CD14-positive monocyte (primary cell): ENCODE measurements at regions not wholly inside any gene's neighbourhood (a gene's known extent, or its start where the extent isn't known, plus 50 kb on each side); places are given as distances from the start of the nearest gene placed in this dataset.

Experiments used
- DNase-seq, 3 donors: peaks; one replicate each; pipeline ENCODE4 v3.0.0-alpha.2; 2011 to 2022
- H2AFZ ChIP-seq: 2 replicates; pipeline ENCODE4 v1.6.0; 2012; ENCODE audit warnings: mild to moderate bottlenecking, low read depth, low read length, inconsistent platforms; ENCODE audit not compliant: insufficient read depth, poor library complexity, severe bottlenecking
- H3K27ac ChIP-seq, 2 donors: 1 replicate in 1 of 2; 2 replicates in 1 of 2; pipeline ENCODE4 v1.5.1; 2012 to 2013; ENCODE audit warnings: low read length in 2 of 2, control low read depth in 1 of 2, inconsistent platforms in 1 of 2, low read depth in 1 of 2, mild to moderate bottlenecking in 1 of 2
- H3K27me3 ChIP-seq, 2 donors: one replicate each; pipeline versions ENCODE4 v1.6.0 to v1.6.1; 2011 to 2013; ENCODE audit warnings: low read length in 2 of 2; ENCODE audit not compliant: control insufficient read depth in 2 of 2, insufficient read depth in 2 of 2
- H3K36me3 ChIP-seq, 2 donors: replicated peaks in 1 of 2; 1 replicate in 1 of 2; 2 replicates in 1 of 2; pipeline versions ENCODE4 v1.5.1 to v1.6.1; 2012 to 2013; ENCODE audit warnings: low read length in 2 of 2, control low read depth in 1 of 2, inconsistent platforms in 1 of 2, mild to moderate bottlenecking in 1 of 2; ENCODE audit not compliant: insufficient read depth in 2 of 2, control insufficient read depth in 1 of 2
- H3K4me1 ChIP-seq, 2 donors: 1 replicate in 1 of 2; 2 replicates in 1 of 2; pipeline versions ENCODE4 v1.5.1 to v1.6.1; 2012 to 2013; ENCODE audit warnings: low read length in 2 of 2, control low read depth in 1 of 2, inconsistent platforms in 1 of 2, mild to moderate bottlenecking in 1 of 2, moderate library complexity in 1 of 2; ENCODE audit not compliant: insufficient read depth in 2 of 2, control insufficient read depth in 1 of 2
- H3K4me2 ChIP-seq: replicated peaks from 2 replicates; pipeline ENCODE3; 2012; ENCODE audit warnings: low read length, moderate library complexity, mild to moderate bottlenecking; ENCODE audit not compliant: poor library complexity, severe bottlenecking; ENCODE audit errors: extremely low read depth
- H3K4me3 ChIP-seq, 3 experiments: fragments of 200-600 bp in 1 of 3; sonication (generic) in 1 of 3; replicated peaks in 1 of 3; 1 replicate in 2 of 3; 2 replicates in 1 of 3; pipeline ENCODE4 v1.5.1; 2011 to 2013; ENCODE audit warnings: low read length in 3 of 3, mild to moderate bottlenecking in 3 of 3, control low read depth in 2 of 3, low read depth in 2 of 3, inconsistent platforms in 1 of 3, moderate library complexity in 1 of 3
- H3K79me2 ChIP-seq: 2 replicates; pipeline ENCODE4 v1.6.0; 2012; ENCODE audit warnings: mild to moderate bottlenecking, control low read depth, inconsistent platforms, low read length, moderate library complexity; ENCODE audit not compliant: insufficient read depth
- H3K9ac ChIP-seq: 2 replicates; pipeline ENCODE4 v1.6.0; 2017; ENCODE audit warnings: low read length, mild to moderate bottlenecking; ENCODE audit not compliant: insufficient read depth, poor library complexity, severe bottlenecking
- H3K9me3 ChIP-seq, 2 donors: replicated peaks in 1 of 2; 1 replicate in 1 of 2; 2 replicates in 1 of 2; pipeline versions ENCODE4 v1.5.1 to v1.6.1; 2012 to 2013; ENCODE audit warnings: low read length in 2 of 2, control low read depth in 1 of 2; ENCODE audit not compliant: control insufficient read depth in 1 of 2, insufficient read depth in 1 of 2
- H4K20me1 ChIP-seq: 2 replicates; pipeline ENCODE4 v1.6.0; 2012; ENCODE audit warnings: mild to moderate bottlenecking, low read length, control low read depth, moderate library complexity; ENCODE audit not compliant: insufficient read depth
- H3K27ac Mint-ChIP-seq, 7 donors: one replicate each; pipeline ENCODE4 v1.8.0; 2020; ENCODE audit warnings: mild to moderate bottlenecking in 7 of 7, mixed read lengths in 7 of 7, moderate library complexity in 6 of 7, inconsistent platforms in 2 of 7
- H3K27me3 Mint-ChIP-seq, 3 donors: one replicate each; pipeline ENCODE4 v1.8.0; 2021 to 2022; ENCODE audit warnings: low read depth in 3 of 3, mild to moderate bottlenecking in 3 of 3, mixed read lengths in 3 of 3, moderate library complexity in 3 of 3, inconsistent platforms in 1 of 3
- H3K36me3 Mint-ChIP-seq, 2 donors: one replicate each; pipeline ENCODE4 v1.8.0; 2020; ENCODE audit warnings: mixed read lengths in 2 of 2, inconsistent platforms in 1 of 2, mild to moderate bottlenecking in 1 of 2
- H3K4me1 Mint-ChIP-seq: one replicate; pipeline ENCODE4 v1.8.0; 2020; ENCODE audit warnings: mild to moderate bottlenecking, mixed read lengths
- H3K4me3 Mint-ChIP-seq, 2 donors: one replicate each; pipeline ENCODE4 v1.8.0; 2020; ENCODE audit warnings: mild to moderate bottlenecking in 2 of 2, mixed read lengths in 2 of 2, moderate library complexity in 1 of 2
- H3K9me3 Mint-ChIP-seq, 7 donors: one replicate each; pipeline ENCODE4 v1.8.0; 2020 to 2022; ENCODE audit warnings: mixed read lengths in 7 of 7, mild to moderate bottlenecking in 6 of 7, moderate library complexity in 6 of 7, inconsistent platforms in 2 of 7
- CTCF ChIP-seq: fragments of 200-600 bp; IDR thresholded peaks from one replicate; pipeline ENCODE4 v1.8.0; 2022; ENCODE audit warnings: antibody characterized with exemption, mild to moderate bottlenecking
- WGBS: methylation state at CpG from one replicate; pipeline ENCODE4 v1.1.5; 2013; ENCODE audit warnings: missing lambda C conversion rate; ENCODE audit not compliant: insufficient coverage; 5-methylcytosine and 5-hydroxymethylcytosine counted together
- intact Hi-C, 2 donors: fragments of 100-400 bp; cut with micrococcal nuclease; formaldehyde crosslinking; loops; one replicate each; pipeline versions ENCODE4 v1.15.0 to v1.15.1; 2023

GRCh38 chr1:70688580-70688979 lies 277.5 kb downstream of the CTH start:
- Histone ChIP-seq H3K36me3 (no peaks in the 10 kb centered on the region), H3K9me3 (no peaks in the 10 kb centered on the region), H2AFZ (no peak overlapping the region), H3K79me2 (no peaks in the 10 kb centered on the region), H4K20me1 (no peaks in the 10 kb centered on the region), H3K4me3 (no peak overlapping the region), H3K27me3 (no peaks in the 10 kb centered on the region), H3K4me2 (no peak overlapping the region), H3K27ac (no peak overlapping the region), H3K9ac (no peak overlapping the region), H3K4me1 (no peaks in the 10 kb centered on the region)
- H3K27me3 Mint-ChIP-seq: peaks cover 0 to 2% (median 0%) of the 10 kb centered on the region in 3 donors
- DNase-seq: no peak
- no peaks in the 10 kb centered on the region for H3K4me1 Mint-ChIP-seq
- intact Hi-C loops: loop anchor here in 1 of 2 donors (5.0 kb wide), 1 partner anchor 359 kb away; the partner anchor contains the start of gene PTGER3
- no peak overlapping the region for H3K27ac Mint-ChIP-seq
- H3K36me3 Mint-ChIP-seq: no peaks in the 10 kb centered on the region
- H3K4me3 Mint-ChIP-seq: no peak overlapping the region
- no CpG with 5 or more reads among the region's 1 CpG for WGBS
- no peak for TF ChIP-seq CTCF
- H3K9me3 Mint-ChIP-seq: no peaks in the 10 kb centered on the region

GRCh38 chr1:70706381-70707037 lies 295.4 kb downstream of the CTH start:
- intact Hi-C loops: no loop called here
- H3K4me3 Mint-ChIP-seq: peak overlapping the region; percentile 47 to 75
- H3K9me3 Mint-ChIP-seq: peaks cover 7 to 16% (median 14%) of the 10 kb centered on the region in 7 donors
- Histone ChIP-seq H3K27me3 (peaks cover 0 to 13% of the 10 kb centered on the region in 2 donors), H3K4me3 (no peak overlapping the region), H3K9ac (no peak overlapping the region), H3K4me2 (peak overlapping the region; percentile 22), H3K79me2 (no peaks in the 10 kb centered on the region), H3K9me3 (peaks cover 0 to 6% of the 10 kb centered on the region in 2 donors), H2AFZ (peak overlapping the region; percentile 0), H3K4me1 (no peaks in the 10 kb centered on the region), H3K27ac (no peak overlapping the region), H3K36me3 (no peaks in the 10 kb centered on the region), H4K20me1 (no peaks in the 10 kb centered on the region)
- no peaks in the 10 kb centered on the region for H3K36me3 Mint-ChIP-seq
- DNase-seq: no peak
- peaks cover 4 to 13% (median 6%) of the 10 kb centered on the region in 3 donors for H3K27me3 Mint-ChIP-seq
- 60% methylated on average over 25 of the region's 33 CpGs for WGBS
- TF ChIP-seq CTCF: no peak
- peak overlapping the region in 1 of 7 donors; percentile 1 for H3K27ac Mint-ChIP-seq
- peaks cover 12% of the 10 kb centered on the region for H3K4me1 Mint-ChIP-seq
